ENCODE measurements at regions not wholly inside any gene's neighbourhood (a gene's known extent, or its start where the extent isn't known, plus 50 kb on each side); places are given as distances from the start of the nearest gene placed in this dataset.

- intact Hi-C loops (cut with DNase I, micrococcal nuclease) = loop anchor here in 1 of 2 experiments (10.0 kb wide), 1 partner anchor 332 kb away; no protein-coding TSS in a partner anchor
- Histone ChIP-seq H3K9me3 (ENCODE audit: control insufficient read depth in 1 of 2, insufficient read depth in 1 of 2, low read length in 2 of 2) (no peaks in the 10 kb centered on the region), H3K27me3 (ENCODE audit: control insufficient read depth in 1 of 2, insufficient read depth in 2 of 2, low read length in 2 of 2) (no peaks in the 10 kb centered on the region), H3K27ac (ENCODE audit: low read depth in 1 of 2, low read length in 2 of 2) (no peak overlapping the region), H3K4me3 (ENCODE audit: low read length) (no peak overlapping the region), H3K36me3 (ENCODE audit: insufficient read depth, low read length) (no peaks in the 10 kb centered on the region), H3K4me1 (ENCODE audit: insufficient read depth, low read length) (no peaks in the 10 kb centered on the region)
- no peaks in the 10 kb centered on the region for H3K9me3 Mint-ChIP-seq
- no peak for DNase-seq
- no peaks in the 10 kb centered on the region for H3K27me3 Mint-ChIP-seq
- POLR2A ChIA-PET = no interaction called here
- no peak for ATAC-seq (ENCODE audit: poor library complexity)
- TF ChIP-seq, protein P1, sequence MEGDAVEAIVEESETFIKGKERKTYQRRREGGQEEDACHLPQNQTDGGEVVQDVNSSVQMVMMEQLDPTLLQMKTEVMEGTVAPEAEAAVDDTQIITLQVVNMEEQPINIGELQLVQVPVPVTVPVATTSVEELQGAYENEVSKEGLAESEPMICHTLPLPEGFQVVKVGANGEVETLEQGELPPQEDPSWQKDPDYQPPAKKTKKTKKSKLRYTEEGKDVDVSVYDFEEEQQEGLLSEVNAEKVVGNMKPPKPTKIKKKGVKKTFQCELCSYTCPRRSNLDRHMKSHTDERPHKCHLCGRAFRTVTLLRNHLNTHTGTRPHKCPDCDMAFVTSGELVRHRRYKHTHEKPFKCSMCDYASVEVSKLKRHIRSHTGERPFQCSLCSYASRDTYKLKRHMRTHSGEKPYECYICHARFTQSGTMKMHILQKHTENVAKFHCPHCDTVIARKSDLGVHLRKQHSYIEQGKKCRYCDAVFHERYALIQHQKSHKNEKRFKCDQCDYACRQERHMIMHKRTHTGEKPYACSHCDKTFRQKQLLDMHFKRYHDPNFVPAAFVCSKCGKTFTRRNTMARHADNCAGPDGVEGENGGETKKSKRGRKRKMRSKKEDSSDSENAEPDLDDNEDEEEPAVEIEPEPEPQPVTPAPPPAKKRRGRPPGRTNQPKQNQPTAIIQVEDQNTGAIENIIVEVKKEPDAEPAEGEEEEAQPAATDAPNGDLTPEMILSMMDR (IDR thresholded peaks at IDR 0.05) = no peak
- H3K4me3 Mint-ChIP-seq = no peak overlapping the region
- no peak overlapping the region for H3K27ac Mint-ChIP-seq
- CTCF ChIA-PET = no interaction called here
- no peaks in the 10 kb centered on the region for H3K36me3 Mint-ChIP-seq (ENCODE audit: low read depth)
- H3K4me1 Mint-ChIP-seq (ENCODE audit: low read depth) = no peaks in the 10 kb centered on the region
Observed at GRCh38 chr13:44817131-44817671, 172.1 kb downstream of the NUFIP1 start.

- Histone ChIP-seq H3K36me3 (ENCODE audit: insufficient read depth, low read length) (no peaks in the 10 kb centered on the region), H3K9me3 (ENCODE audit: control insufficient read depth in 1 of 2, insufficient read depth in 1 of 2, low read length in 2 of 2) (no peaks in the 10 kb centered on the region), H3K27ac (ENCODE audit: low read depth in 1 of 2, low read length in 2 of 2) (no peak overlapping the region), H3K27me3 (ENCODE audit: control insufficient read depth in 1 of 2, insufficient read depth in 2 of 2, low read length in 2 of 2) (no peaks in the 10 kb centered on the region), H3K4me1 (ENCODE audit: insufficient read depth, low read length) (no peaks in the 10 kb centered on the region), H3K4me3 (ENCODE audit: low read length) (no peak overlapping the region)
- no peak for ATAC-seq (ENCODE audit: poor library complexity)
- Mint-ChIP-seq H3K36me3 (ENCODE audit: low read depth) (no peaks in the 10 kb centered on the region), H3K27me3 (no peaks in the 10 kb centered on the region), H3K9me3 (no peaks in the 10 kb centered on the region), H3K27ac (no peak overlapping the region), H3K4me3 (no peak overlapping the region), H3K4me1 (ENCODE audit: low read depth) (no peaks in the 10 kb centered on the region)
- CTCF ChIA-PET = no interaction called here
- no peak for DNase-seq
- TF ChIP-seq, protein P1 (IDR thresholded peaks at IDR 0.05) = no peak
- intact Hi-C loops (cut with DNase I, micrococcal nuclease) = loop anchor here in 1 of 2 experiments (10.0 kb wide), 1 partner anchor 332 kb away; no protein-coding TSS in a partner anchor
- POLR2A ChIA-PET = no interaction called here
Observed at GRCh38 chr13:44816701-44817100, 172.6 kb downstream of the NUFIP1 start.

GRCh38 chr13:44815623-44816022, 173.6 kb downstream of the NUFIP1 start:
- intact Hi-C loops (cut with DNase I, micrococcal nuclease) = loop anchor here in 1 of 2 experiments (10.0 kb wide), 1 partner anchor 331 kb away; no protein-coding TSS in a partner anchor
- H3K4me3 ChIP-seq (ENCODE audit: low read length) = no peak overlapping the region
- no peak overlapping the region for H3K27ac Mint-ChIP-seq
- no peaks in the 10 kb centered on the region for H3K9me3 Mint-ChIP-seq
- ChIA-PET CTCF (no interaction called here), POLR2A (no interaction called here)
- DNase-seq (no peak), ATAC-seq (ENCODE audit: poor library complexity) (no peak)
- no peak overlapping the region for H3K4me3 Mint-ChIP-seq
- H3K4me1 ChIP-seq (ENCODE audit: insufficient read depth, low read length) = no peaks in the 10 kb centered on the region
- H3K36me3 Mint-ChIP-seq (ENCODE audit: low read depth) = no peaks in the 10 kb centered on the region
- no peaks in the 10 kb centered on the region for H3K27me3 Mint-ChIP-seq
- H3K9me3 ChIP-seq (ENCODE audit: control insufficient read depth in 1 of 2, insufficient read depth in 1 of 2, low read length in 2 of 2) = no peaks in the 10 kb centered on the region
- no peaks in the 10 kb centered on the region for H3K27me3 ChIP-seq (ENCODE audit: control insufficient read depth in 1 of 2, insufficient read depth in 2 of 2, low read length in 2 of 2)
- H3K27ac ChIP-seq (ENCODE audit: low read depth in 1 of 2, low read length in 2 of 2) = no peak overlapping the region
- H3K4me1 Mint-ChIP-seq (ENCODE audit: low read depth) = no peaks in the 10 kb centered on the region
- H3K36me3 ChIP-seq (ENCODE audit: insufficient read depth, low read length) = no peaks in the 10 kb centered on the region
- TF ChIP-seq, protein P1 (IDR thresholded peaks at IDR 0.05) = no peak

All from CD4-positive, alpha-beta T cell (primary cell).